ENCODE measurements at regions not wholly inside any gene's neighbourhood (a gene's known extent, or its start where the extent isn't known, plus 50 kb on each side); places are given as distances from the start of the nearest gene placed in this dataset.
"Not testable (repeated sequence)": the region's sequence is repeated elsewhere in the genome, so short reads cannot be mapped to it uniquely, and the experiment has no call there.

DNA sequence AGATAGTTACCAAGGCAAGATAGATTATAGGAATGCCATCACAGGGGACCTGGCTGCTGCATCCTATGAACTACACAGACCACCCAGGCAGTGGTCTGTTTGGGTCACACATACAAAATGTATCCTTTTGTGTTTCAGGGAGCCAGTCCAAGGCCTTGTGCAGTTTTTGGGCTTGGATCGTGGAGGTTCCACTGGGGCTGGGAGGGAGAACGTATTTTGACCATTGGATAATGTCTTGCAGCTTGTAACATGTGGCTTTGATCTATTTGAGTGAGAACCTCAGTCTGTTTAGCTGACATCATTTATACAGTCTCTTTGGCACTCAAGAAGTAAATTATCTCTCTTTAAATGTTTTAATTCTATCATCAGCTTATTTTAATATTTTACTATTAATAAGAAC, 147.3 kb downstream of the DUSP10 start:
- in situ Hi-C loops (cut with MboI; ENCODE audit: low sequenced_read_pairs): no loop called here

DNA sequence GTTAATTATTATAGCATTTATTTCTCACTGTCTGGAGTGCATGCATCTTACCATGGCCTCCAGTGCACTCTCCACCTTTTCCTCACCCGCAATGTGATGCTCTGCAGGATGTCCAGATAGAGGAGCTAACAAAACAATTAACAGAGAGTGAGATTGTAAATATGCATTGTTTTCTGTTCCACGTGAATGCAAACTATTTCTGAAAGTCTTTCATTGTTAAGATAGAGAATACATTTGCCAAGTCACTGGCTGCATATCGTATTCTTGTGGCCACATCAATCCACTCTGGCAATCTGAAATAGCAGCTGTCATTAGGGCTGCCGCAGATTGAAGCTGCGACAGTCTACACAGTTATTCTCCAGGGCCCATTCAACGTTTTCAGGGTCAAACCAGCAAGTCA, 143.8 kb downstream of the DUSP10 start:
- in situ Hi-C loops (cut with MboI; ENCODE audit: low sequenced_read_pairs): no loop called here

DNA sequence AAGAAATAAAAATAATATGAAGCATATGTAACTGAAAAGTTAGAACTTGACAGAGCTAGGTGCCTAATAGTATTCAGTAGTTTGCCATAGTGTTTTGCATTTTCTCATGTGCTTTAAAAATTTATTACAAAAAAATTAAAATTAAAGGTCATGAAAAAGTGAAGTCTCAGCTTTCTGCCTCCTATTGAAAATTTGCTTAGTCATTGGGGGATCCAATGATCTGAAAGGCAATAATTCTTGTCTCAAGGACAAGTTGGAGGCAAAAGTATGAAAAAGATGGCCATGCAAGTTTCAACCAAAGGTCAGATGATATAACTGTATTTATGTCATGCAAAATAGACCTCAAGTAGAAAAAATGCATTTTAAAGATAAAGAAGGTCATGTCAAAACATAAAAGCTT, 140.7 kb downstream of the DUSP10 start:
- in situ Hi-C loops (cut with MboI; ENCODE audit: low sequenced_read_pairs): no loop called here

DNA sequence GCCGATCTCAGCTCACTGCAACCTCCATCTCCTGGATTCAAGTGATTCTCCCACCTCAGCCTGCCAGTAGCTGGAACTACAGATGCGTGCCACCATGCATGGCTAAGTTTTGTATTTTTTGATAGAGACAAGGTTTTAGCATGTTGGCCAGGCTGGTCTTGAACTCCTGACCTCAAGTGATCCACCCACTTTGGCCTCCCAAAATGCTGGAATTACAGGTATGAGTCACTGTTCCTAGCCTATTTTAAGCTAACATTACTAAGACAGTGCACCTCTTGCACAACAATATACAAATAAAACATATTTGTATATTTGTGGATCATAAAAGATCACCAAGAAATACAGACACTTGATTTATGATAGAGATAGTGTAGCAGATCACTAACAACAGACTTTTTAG, 139.1 kb downstream of the DUSP10 start:
- in situ Hi-C loops (cut with MboI; ENCODE audit: low sequenced_read_pairs): no loop called here

DNA sequence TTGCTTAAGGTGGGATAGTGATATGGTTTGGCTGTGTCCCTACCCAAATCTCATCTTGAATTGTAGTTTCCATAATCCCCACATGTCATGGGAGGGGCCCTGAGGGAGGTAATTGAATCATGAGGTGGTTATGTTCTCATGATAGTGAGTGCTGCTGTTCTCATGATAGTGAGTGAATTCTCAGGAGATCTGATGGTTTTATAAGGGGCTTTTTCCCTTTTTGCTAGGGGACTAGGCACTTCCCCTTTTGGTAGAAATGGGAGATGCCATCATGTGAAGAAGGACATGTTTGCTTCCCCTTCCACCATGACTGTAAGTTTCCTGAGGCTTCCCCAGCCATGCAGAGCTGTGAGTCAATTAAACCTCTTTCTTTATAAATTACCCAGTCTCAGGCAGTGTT, 137.5 kb downstream of the DUSP10 start:
- in situ Hi-C loops (cut with MboI; ENCODE audit: low sequenced_read_pairs): not testable (repeated sequence)

DNA sequence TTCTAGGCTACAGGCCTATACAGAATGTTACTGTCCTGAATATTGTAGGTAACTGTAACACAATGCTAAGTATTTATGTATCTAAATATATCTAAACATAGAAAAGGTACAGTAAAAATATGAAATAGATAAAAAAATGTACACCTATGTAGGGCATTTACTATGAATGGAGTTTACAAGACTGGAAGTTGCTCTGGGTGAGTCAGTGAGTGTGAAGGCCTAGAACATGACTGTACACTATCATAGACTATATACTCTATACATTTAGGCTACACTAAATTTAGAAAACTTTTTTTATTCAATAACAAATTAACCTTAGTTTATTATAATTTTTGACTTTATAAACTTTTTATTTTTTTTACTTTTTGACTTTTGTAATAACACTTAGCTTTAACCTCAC, 136.9 kb downstream of the DUSP10 start:
- in situ Hi-C loops (cut with MboI; ENCODE audit: low sequenced_read_pairs): no loop called here

DNA sequence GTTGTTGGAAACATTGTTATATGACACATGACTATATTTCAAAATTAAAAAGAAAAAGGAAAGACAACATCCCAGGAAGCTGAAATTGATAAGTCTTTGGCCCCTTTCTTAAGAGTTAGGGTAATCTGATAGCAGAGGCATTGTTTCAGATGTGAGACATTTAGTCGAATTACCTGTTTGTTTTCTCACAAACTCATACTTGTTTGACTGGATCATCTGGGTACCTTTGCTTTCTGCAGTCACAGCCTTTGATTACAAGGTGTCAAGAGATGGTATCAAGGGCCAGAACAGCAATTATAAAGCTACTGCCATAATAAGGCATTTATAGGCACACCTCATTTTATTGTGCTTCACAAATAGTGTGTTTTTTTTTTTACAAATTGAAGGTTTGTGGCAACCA, 136.3 kb downstream of the DUSP10 start:
- in situ Hi-C loops (cut with MboI; ENCODE audit: low sequenced_read_pairs): no loop called here

DNA sequence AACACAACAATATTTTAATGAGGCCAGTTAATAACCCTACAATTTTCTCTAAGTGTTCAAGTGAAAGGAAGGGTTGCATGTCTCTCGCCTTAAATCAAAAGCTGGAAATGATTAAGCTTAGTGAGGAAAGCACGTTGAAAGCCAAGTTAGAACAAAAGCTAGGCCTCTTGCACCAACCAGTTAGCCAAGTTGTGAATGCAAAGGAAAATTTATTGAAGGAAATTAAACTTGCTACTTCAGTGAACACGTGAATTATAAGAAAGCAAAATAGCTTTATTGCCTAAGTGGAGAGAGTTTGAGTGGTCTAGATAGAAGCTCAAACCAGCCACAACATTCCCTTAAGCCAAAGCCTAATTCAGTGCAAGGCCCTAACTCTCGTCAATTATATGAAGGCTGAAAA, 135.6 kb downstream of the DUSP10 start:
- in situ Hi-C loops (cut with MboI; ENCODE audit: low sequenced_read_pairs): no loop called here

DNA sequence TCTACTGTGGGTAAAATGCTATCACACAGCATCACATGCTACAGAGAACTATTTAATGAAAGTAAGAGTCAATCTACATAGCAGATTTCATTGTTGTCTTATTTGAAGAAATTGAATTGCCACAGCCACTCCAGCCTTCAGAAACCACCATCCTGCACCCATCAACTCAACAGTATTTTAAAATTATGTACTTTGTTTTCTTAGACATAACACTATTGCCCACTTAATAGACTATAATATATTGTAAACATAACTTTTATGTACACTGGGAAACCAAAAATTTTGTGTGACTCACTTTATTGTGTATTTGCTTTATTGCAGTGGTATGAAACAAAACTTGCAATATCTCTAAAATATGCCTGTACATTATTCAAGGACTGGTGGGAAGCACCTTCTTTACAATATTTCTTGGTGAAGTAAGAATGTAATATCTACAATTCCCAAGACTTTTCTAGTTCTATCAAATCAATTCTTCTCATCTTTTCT, 133.0 kb downstream of the DUSP10 start:
- in situ Hi-C loops (cut with MboI; ENCODE audit: low sequenced_read_pairs): no loop called here

DNA sequence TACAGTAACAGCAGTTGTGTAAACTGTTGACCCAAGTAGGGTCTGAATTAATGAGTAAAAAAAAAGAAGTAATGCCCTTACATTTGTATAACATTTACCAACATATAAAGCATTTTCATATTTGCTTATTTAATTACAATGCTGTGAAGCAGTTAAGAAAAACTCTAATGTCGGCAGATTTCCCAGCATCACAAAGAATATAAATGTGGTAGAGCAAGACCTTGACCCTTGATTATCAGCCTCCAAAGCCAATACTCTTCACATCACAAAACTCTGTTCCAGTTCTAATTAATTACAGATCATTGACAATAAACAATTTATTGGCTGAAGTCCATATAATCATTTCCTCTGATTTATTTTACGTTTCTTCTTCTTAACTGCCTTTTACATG, 130.2 kb downstream of the DUSP10 start:
- in situ Hi-C loops (cut with MboI; ENCODE audit: low sequenced_read_pairs): no loop called here

DNA sequence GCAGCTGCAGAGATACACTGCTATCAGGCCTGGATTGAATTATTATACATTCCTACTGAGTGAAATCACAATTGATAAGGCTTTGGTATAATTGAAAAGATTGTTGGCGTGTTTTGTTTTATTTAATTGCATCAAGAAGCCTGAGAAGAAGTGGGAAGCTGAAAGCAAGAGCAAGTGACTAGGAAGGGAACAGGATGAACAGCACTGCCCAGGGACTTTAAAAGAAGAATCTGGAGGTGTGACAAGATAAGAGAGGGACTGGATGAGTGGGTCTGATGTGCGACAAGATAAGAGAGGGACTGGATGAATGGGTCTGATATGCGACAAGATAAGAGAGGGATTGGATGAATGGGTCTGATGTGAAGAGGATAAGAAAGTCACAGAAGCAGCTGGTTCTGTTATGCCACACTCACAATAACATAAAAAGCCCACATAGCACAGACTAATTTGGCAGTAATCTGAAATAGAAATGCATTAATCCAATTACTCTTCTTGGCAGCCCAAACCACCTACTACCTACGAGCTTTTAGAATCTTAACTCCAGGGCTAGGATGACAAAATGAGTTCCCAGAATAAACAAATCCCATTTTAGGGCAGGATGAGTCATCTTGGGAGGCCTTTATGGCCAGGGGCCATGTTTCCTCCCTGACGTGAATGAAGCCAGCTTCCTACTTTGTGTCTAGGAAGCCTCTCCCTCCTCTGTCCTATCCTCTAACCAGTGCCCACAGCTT, 129.7 kb downstream of the DUSP10 start:
- in situ Hi-C loops (cut with MboI; ENCODE audit: low sequenced_read_pairs): no loop called here

DNA sequence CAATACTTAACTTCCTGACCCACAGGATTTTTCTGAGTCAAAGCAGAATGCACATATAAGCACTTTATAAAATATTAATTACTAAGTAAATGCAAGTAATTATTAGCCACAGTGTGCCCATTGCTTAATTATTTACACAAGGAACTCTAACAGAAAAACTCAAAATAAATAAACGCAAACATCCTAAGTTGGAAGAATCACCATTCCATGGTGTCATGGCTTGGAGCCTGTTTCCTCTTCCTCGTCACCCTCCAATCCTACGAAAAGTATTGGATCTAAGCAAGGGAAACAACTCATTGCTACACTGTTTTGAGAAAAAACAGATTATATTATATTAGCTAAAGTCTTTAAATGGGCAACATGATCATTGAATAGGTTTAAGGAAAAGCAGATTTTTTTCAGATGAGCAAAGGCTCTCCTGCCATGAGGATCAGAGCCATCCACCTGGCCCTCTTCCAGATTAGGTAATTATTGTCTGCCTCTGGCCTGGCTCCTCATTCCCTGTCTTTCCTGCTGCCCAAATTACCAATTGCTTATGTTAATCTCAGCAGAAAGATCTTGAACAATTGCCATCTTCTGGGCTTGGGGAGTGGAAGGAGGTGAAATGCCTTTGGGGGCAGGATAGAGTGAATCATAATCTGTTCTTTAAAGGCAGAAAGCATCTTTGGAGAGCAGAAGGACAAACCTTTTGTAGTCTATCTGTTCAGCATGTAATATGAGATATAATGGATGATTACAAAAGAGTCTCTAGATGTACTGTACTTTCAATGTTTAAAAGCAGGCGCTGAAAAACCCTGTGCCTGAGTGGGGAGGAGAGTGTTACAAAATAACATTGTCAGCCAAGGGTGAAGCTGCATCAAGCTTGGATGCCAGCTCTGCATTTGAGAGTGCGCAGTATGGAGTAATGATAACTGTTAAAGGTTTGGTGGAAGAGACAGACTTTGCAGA, 121.2 kb downstream of the DUSP10 start:
- in situ Hi-C loops (cut with MboI; ENCODE audit: low sequenced_read_pairs): no loop called here

DNA sequence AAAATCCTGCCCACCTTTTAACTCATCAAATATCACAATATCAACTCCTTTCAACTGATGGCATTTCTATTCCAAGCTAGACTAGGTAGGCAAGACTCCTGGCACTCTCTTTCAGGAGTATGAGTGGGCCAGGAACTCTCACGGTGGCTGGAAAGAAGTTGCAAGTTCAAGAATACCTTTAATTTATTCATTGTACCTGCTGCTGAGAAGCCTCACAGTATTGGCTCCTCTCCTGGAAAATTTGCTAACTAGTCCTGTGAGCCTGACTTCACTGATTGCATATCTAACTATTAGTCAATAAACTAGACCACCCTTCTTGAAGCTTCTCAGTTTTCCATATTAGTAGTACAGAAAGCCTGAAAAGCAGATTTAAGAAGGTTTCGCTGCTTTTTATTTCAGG, 120.2 kb downstream of the DUSP10 start:
- in situ Hi-C loops (cut with MboI; ENCODE audit: low sequenced_read_pairs): no loop called here

DNA sequence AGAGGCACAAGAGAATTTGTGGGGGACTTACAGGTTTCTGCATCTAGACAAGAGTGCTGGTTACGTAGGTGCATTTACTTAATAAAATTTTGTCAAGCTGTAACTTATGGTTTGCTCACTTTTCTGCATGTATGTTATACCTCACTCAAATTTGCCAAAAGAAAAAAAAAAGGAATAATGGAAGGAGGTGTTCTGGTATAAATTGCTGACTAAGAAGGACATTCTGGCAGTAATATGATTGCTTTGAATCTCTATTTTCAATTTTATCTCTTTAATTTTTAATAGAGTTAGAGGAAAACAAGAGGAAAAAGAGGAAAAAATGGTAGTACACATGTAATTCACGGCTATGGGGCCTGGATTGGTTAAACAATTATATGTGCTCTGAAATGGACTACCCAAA, 119.5 kb downstream of the DUSP10 start:
- in situ Hi-C loops (cut with MboI; ENCODE audit: low sequenced_read_pairs): no loop called here

DNA sequence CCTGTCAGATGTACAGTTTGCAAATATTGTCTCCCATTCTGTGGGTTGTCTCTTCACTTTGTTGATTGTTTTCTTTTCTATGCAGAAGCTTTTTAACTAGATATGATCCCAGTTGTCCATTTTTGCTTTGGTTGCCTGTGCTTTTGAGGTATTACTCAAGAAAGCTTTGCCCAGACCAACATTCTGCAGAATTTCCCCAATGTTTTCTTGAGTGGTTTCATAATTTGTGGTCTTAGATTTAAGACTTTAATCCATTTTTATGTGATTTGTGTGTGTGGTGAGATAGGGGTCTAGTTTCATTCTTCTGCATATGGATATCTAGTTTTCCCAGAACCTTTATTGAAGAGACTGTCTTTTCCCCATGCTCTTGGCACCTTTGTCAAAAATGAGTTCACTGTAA, 116.9 kb downstream of the DUSP10 start:
- in situ Hi-C loops (cut with MboI; ENCODE audit: low sequenced_read_pairs): no loop called here

DNA sequence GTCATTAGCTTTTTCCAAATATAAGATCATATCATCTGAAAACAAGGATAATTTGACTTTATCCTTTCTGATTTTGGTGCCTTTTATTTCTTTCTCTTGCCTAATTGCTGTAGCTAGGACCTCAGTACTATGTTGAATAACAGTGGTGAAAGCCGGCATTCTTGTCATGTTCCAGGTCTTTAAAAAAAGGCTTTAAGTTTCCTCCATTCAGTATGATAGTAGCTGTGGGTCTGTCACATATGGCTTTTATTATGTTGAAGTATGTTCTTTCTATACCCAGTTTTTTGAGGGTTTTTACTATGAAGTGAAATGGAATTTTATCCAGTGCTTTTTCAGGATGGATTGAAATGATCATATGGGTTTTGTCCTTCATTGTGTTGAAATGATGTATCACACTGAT, 115.8 kb downstream of the DUSP10 start:
- in situ Hi-C loops (cut with MboI; ENCODE audit: low sequenced_read_pairs): no loop called here

DNA sequence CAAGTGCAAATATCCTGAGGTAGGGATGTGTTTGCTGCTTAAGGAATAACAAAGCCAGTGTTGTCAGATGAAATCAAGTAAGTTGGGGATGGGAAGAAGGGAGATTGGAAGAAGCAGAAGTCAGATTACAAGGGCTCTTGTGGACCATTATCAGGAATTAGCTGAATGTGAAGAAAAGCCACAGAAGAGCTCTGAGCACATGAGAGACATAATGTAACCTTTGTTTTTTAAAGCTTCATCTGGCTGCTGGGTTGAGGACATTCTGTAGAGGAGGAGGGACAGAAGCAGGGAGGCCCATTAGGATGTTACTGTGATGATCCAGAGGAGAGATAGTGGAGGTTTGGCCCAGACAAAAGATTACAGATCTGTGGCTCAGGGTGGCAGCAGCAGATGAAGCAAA, 111.7 kb downstream of the DUSP10 start:
- in situ Hi-C loops (cut with MboI; ENCODE audit: low sequenced_read_pairs): no loop called here

DNA sequence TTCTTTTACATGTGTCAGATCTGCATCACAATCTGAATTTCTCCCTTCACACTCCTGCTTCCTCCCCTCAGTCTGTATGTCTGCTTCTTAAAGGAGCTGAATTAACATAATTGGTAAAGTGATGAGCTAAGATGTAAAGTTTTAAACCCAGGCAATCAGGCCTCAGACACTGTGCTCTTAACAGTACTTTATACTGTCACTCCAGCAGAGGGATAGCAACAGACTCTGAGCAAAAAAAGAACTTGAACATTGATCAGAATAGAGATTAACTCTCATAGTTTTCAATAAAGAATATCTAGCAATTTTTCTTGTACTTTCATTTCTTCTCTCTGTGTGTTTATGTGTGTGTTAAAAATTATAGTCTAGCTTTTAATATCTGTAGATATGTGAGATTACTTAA, 110.3 kb downstream of the DUSP10 start:
- in situ Hi-C loops (cut with MboI; ENCODE audit: low sequenced_read_pairs): no loop called here

DNA sequence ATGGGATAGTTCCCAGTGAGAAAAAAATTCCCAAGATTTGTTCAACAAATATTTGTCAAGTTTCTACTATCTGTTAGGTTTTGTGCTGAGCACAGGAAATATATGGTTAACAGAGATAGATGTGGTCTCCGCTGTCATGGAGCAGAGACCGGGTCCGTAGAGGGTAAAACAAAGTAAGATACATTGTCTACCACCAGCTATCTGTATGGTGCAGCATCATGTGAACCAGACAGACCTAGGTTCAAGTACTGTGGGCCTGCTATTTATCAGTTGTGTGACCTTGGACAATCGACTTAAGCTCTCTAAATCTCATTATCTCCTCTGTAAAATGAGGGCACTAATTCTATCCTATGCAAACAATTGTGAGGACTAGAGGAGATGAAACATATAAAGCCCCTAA, 109.8 kb downstream of the DUSP10 start:
- in situ Hi-C loops (cut with MboI; ENCODE audit: low sequenced_read_pairs): no loop called here

DNA sequence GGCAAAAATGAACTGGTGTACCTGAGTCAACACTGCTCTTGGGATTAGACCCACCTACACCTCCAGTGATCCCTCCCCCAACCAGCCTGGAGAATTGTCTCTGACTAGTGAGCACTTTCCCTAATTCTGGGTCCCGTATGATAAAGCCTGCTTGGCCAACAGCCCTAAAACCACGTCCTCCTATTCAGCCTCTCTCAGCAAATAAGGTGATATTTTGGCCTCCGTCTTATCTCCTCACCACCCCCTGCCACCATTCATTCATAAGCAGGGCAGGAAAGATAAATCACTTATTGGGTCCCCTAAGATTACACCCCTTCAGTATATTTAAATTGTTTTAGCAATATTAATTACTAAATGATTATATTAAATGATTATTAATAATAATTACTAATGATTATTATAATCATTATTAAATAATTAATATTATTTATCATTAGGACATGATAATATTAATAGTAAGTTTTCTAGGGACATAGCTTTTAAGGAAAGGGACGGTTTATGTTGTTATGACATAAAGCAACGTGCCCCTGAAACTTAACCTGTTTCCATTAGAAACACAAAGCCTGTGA, 108.0 kb downstream of the DUSP10 start:
- in situ Hi-C loops (cut with MboI; ENCODE audit: low sequenced_read_pairs): no loop called here

DNA sequence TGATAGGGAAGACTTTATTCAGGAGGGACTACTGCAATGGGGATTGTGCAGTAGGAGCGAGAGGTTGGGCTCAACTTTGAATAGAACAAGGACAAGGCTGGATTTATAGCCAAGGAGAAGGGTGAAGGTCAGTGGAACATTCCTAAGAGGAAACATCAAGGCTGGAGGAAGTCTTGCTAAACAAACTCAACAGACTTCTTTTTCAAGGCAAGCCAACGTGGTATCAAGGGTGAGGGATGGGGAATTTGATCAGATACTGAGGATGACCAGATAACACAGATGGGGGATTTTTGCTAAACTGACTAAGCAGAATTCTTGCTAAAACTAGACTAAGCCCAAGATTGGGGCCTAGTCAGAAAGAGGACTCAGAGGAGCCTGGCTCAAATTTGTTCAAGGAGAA, 107.3 kb downstream of the DUSP10 start:
- in situ Hi-C loops (cut with MboI; ENCODE audit: low sequenced_read_pairs): no loop called here

DNA sequence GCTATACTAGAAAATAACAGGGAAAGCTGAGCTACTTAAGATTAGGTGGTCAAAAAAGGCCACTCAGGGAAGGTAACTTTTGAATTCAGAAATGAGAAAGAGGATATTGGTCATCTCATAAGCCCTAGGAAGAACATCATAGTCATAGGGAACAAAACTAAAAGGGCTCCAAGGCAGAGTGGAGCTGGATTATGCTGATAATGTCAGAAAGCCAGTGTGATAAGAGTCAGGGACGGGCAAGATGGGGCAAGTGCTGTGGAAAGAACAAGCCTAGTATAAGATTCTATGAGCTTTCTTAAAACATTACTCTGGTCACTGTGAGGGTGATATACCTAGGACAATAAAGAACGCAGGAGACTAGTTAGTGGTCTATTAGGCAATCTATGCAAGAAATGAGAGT, 106.6 kb downstream of the DUSP10 start:
- in situ Hi-C loops (cut with MboI; ENCODE audit: low sequenced_read_pairs): no loop called here

Measured in HL-60/S4 (cell line).